Adrenal gland (tissue), 5 donors: ENCODE measurements at regions not wholly inside any gene's neighbourhood (a gene's known extent, or its start where the extent isn't known, plus 50 kb on each side); places are given as distances from the start of the nearest gene placed in this dataset.

Experiments used
- POLR2A ChIP-seq, 2 donors: fragments of 450-650 bp; IDR thresholded peaks; one replicate each; pipeline ENCODE4 v1.6.1; 2017; ENCODE audit warnings: antibody characterized with exemption in 2 of 2, mild to moderate bottlenecking in 2 of 2, moderate library complexity in 1 of 2
- TF ChIP-seq, protein P1 (sequence below), 6 experiments: fragments of 450-650 bp in 4 of 6; fragments of 200-600 bp in 2 of 6; sonication (generic) in 1 of 6; IDR thresholded peaks; 1 replicate in 5 of 6; 2 replicates in 1 of 6; pipeline versions ENCODE4 v1.5.1 to v1.8.0; 2016 to 2021; ENCODE audit warnings: antibody characterized with exemption in 6 of 6, mild to moderate bottlenecking in 2 of 6, moderate library complexity in 1 of 6
- donor health status: DM: no; HTN: no; CAD: no.

DNA sequence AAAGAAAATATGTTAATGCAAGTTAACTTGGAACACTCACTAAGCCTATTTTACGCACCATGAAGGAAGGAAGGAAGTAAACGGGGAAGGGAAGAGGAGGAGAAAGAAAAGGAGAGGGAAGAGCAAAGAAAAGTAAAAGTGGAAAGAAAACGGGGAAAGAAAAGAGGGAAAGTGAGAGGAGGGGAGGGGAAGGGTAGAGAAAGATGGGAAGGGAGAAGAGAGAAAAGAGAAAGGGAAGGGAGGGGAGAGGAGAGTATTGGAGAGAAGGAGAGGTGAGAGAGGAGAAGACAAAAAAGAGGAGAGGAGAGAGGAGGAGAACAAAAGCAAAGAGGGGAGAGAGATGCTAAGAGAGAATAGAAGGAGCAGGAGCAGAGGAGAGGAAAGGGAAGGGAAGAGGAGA, 224.1 kb downstream of the SLITRK2 start:
- TF ChIP-seq, protein P1, sequence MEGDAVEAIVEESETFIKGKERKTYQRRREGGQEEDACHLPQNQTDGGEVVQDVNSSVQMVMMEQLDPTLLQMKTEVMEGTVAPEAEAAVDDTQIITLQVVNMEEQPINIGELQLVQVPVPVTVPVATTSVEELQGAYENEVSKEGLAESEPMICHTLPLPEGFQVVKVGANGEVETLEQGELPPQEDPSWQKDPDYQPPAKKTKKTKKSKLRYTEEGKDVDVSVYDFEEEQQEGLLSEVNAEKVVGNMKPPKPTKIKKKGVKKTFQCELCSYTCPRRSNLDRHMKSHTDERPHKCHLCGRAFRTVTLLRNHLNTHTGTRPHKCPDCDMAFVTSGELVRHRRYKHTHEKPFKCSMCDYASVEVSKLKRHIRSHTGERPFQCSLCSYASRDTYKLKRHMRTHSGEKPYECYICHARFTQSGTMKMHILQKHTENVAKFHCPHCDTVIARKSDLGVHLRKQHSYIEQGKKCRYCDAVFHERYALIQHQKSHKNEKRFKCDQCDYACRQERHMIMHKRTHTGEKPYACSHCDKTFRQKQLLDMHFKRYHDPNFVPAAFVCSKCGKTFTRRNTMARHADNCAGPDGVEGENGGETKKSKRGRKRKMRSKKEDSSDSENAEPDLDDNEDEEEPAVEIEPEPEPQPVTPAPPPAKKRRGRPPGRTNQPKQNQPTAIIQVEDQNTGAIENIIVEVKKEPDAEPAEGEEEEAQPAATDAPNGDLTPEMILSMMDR (IDR thresholded peaks at IDR 0.05) = no peak
- no peak for TF ChIP-seq POLR2A (IDR thresholded peaks at IDR 0.05)
